AG10803 (cell line): ENCODE measurements at regions not wholly inside any gene's neighbourhood (a gene's known extent, or its start where the extent isn't known, plus 50 kb on each side); places are given as distances from the start of the nearest gene placed in this dataset.

Experiments used
- DNase-seq: peaks from one replicate; pipeline ENCODE4 v3.0.0; 2010; ENCODE audit warnings: low read depth
- H3K4me3 ChIP-seq: 2 replicates; pipeline ENCODE4 v1.5.1; 2011; ENCODE audit warnings: mild to moderate bottlenecking, low read length, control low read depth
- CTCF ChIP-seq: conservative IDR thresholded peaks from 2 replicates; pipeline ENCODE4 v1.5.1; 2011; ENCODE audit warnings: mild to moderate bottlenecking, low read length, control low read depth, inconsistent platforms

- no peak overlapping the region for H3K4me3 ChIP-seq
- no peak for TF ChIP-seq CTCF
- no peak for DNase-seq
Measured at GRCh38 chr15:75763137-75763611, 50.5 kb upstream of the CSPG4 start.
